Germinal center (tissue), 1 donor: ENCODE measurements at regions not wholly inside any gene's neighbourhood (a gene's known extent, or its start where the extent isn't known, plus 50 kb on each side); places are given as distances from the start of the nearest gene placed in this dataset.

Experiments
- DNase-seq: peaks from one replicate; pipeline ENCODE4 v3.0.0; 2012; ENCODE audit warnings: mixed read lengths, low spot score

DNA sequence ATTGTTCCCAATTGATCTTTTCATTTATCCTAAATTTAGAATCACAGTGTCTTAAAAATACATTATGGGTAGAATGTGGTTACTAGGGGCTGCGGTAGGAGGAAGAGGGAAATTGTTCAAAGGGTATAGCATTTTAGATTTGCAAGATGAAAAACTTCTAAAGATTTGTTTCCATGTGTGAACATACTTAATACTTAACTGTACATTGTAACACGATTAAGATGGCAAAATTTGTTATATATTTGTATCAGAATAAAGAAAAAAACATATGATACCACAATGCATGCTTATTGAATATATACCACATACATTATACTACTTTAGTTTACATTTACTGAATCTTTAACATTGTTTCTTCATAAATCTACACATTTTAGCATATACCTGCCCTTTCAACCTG, 677.3 kb upstream of the PCDH20 start:
- no peak for DNase-seq

DNA sequence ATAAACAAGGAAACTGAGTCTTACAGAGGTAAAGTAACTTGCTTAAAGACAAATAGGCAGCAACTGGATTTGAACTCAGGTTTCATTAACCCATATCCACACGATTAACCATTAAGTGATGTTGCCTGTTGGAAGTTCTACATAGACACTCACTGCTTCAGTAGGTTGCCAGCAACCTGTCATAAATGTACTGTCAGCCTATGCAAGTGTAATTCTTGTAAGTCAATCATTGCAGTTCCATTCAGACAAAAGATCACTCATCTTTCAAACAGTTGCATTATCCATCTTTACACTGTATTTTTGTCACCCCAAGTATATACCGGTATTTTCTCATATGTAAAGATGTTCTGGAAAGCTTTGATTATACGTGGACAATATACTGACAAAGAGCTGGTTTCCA, 676.9 kb upstream of the PCDH20 start:
- no peak for DNase-seq

DNA sequence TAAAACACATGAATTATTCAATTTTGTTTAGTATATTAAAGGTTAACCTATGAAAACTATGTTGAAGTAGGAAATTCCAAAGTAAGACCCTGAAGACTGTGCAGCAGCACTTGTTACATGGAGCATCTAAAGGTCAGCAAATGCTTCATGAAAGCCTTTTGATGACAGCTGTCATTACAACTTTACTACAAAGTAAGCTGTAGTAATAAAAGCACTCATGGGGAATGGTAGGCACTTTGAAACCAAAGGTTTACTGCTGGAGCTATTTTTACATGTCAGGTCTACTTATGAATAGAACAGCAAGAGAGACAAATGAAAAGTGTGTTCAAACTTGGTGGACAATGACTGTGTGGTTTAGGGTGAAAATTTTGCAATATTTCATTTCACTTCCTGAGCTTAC, 672.5 kb upstream of the PCDH20 start:
- DNase-seq, result no peak

DNA sequence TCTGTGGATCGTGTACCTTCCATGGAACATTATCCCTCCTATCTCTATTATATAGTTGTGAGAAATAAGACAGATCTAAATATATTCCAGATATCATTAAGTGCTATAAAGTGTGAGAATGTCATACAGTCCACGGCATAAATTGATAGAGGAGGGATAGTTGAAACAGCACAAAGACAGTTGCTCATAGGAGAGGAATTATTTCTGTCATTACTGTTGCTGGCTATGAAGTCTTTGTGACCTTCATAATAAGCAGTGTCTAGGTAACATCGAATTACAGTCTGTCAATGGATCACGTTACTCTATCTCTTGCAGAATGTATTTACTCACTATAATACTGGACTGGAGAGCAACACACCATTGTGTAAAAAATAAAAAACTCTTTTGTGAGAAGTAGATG, 671.5 kb upstream of the PCDH20 start:
- DNase-seq, result no peak

DNA sequence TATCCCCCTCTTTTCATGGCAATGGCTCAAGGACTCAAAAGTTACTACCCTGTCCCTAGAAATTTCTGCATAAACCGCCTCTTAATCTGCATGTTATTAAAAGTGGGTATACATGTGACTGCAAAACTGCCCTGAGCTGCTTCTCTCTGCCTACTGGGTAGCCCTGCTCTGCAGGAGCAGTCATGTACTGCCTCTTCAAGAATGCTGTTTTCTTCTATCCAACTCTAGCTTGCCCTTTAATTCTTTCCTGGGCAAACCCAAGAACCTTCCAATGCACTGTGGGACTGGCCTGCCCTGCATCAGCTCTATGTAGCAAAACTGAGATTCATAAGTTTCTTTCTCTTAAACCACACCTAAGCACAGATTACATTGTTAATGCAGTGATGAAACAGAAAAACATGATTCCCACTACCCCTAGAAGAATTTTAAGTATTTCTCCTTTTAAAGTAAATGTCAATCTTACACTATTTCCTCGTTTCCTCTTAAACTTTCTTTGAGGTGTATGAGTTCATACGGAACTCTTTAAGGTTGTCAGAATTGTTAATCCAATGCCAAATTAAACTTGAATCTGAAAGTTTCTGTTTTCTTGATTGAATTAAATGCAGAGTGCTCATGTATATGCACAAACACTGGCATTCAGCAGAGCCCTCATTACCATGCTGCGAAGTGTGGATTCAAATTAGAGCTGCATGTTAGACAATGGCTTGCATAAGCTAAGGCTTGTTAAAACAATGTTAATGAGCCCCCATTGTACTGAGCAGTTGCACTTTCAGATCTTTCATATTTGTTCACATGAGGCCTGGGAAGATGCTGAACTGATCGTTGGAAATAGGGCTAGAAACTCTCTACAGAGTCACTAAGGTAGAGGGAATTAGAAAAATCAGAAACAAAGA, 669.9 kb upstream of the PCDH20 start:
- DNase-seq, result no peak

DNA sequence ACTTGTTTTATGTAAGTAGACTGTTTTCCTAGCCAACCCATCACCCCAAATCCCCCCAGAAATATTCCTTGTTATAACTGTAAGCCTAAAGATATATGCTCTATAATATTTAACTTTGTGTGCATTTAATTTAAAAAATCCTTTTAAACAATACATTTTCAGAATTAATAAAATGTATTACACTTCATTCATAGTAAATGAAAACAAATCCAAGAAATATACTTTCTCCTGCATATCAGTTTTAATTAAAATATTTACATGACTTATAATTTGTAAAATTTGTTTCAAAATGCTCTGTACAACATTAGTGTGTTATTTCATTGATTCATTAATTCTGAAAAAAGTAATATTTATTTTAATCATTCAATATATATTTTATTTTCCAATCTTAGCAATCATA, 669.1 kb upstream of the PCDH20 start:
- no peak for DNase-seq

DNA sequence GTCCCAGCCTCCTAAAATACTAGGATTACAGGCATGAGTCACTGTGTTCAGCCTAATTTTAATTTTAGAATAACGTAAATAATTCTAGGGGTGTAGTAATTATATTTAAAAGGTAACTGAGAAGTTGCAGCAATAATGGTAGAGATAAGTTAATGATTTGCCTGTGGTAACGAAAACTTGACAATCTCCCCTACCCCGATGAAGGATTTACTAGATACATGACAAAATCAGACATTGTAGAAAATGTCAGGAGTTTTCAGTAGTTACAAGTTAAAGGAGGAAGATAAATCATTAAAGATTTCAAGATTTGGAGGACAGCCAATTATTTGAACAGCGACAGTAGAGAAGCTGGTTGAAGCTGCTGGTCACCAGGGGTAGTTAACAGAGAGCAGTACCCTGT, 652.2 kb upstream of the PCDH20 start:
- DNase-seq, result no peak

DNA sequence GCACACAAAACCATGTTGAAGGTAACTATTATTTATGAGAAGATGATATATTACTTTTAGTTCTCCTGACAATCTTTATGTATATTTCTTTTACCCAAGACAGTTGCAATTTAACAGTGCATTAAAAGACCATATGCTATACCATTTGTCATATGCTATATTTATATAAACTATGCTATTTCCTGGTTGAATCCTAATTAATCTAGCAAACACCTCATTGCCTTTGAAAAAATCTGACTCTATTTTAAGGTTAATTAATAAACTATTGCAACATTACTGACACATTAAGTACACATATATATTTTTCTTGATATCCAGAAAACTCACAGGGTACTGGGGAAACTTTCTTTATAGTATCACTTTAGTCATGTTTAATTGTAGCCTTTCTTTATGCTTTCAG, 649.4 kb upstream of the PCDH20 start:
- no peak for DNase-seq

DNA sequence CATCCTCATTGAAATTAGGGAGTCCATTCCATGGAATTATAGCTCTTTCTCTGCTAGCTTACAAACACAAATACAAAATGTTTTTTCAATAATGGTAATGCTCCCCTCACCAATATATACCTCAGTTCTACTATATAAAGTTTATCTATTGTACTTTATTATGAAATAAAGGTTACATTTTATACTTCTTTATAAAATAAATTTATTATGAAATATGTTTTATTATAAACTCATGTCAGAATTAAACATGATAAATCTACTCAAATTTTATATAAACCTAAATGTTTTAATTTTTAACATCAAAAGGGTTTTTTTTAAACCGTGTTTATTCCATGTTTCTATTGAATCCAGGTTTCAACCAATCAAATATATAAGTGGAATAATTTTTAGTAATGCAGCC, 646.1 kb upstream of the PCDH20 start:
- DNase-seq, result no peak

DNA sequence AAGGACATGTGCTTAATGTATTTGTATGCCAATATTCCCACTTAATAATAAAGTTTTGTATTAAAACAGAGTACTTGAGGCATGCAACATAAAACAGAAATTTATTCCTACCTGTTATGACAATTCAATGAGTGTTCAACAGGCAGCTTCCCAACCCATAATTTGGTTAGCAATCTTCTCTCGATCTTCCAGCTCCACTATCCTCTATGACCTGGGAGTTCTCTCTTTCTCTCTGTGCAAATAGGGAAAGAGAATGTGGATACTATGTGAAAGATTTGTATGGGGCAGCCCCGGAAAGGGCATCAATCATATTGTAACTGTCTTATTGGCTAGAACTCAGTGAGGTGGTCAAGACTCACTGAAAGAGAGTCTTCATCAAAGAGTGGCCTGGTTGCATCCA, 644.9 kb upstream of the PCDH20 start:
- DNase-seq, result no peak

DNA sequence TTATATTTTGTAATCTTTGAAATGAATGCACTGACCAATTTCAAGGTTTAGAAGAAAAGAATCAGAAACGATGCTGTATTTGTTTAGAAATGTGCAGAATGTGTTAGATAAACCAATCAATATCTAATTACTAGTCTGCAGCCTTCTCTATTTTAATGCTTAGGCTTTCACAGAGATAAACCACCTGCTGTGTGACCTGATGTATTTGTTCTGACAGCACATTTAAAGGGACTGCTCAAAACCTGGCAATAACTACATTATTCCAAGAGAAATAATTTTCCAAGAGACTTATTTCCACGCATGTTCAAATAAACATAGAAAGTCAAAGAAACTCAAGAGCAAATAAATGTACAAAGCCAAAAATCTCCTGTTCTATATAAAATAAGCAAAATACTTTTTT, 641.6 kb upstream of the PCDH20 start:
- no peak for DNase-seq

DNA sequence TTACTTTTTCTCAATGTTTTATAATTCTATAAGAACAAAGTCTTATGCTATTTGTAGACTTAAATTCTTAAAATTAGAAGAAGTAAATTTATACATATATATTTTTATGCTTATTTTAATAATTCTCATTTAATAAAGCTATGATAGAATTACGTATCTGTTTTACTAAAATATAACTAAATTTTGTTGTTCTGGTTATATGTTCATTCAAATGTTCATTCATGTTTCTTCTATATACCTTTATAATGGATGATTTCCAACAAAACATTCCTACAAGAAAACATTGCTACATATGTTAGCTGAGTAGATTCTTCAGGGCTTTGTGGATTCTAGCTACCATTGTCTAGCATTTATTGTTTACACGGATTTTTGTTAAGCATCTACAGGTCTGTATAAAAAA, 634.3 kb upstream of the PCDH20 start:
- no peak for DNase-seq

DNA sequence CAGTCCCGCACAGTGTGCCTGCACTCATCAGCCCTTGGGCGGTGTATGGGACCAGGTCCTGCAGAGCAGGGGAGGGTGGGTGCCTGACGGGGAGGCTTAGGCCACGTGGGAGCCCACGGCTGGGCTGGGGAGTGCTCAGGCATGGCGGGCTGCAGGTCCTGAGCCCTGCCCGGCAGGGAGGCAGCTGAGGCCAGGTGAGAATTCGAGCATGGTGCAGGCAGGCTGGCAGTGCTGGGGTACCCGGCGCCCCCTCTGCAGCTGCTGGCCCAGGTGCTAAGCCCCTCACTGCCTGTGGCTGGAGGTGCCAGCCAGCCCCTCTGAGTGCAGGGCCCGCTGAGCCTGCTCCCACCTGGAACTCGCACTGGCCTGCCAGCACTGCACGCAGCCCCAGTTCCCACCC, 630.9 kb upstream of the PCDH20 start:
- DNase-seq, result no peak

DNA sequence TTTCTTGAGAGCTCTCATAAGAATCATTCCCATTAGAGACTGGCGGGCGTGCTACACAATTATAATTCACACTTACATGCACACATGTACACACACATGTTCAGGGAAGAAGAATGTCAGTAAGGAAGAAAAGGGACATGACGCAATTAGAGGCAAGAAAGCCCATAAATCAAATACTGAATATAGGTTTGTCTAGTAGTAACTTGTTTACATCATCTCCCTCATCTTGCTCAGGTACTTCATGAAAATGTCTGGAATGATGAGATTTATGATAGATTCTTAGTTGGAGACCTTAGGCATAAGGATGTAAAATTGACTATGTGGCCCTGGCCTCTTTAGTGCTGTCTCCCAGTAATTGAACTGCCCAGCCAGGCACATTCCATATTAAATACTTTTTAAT, 628.0 kb upstream of the PCDH20 start:
- DNase-seq, result no peak

DNA sequence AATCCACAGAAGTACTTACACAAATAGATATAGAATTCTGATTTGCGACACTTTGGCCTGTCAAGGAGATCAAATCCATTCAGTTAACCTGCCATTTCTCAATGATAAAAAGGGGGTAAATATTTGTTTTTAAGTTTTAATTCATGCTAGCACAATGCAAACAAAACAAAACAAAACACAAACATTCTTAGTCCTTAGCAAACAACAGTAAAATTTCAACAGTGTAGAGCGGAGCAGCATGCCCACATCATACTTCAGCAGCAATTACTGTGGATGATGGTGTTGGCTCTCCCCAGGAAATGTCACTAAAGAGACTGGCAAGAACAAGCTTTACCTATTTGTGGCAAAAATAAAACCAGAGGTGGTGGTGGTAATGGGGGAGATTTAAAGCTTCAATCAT, 625.2 kb upstream of the PCDH20 start:
- no peak for DNase-seq

DNA sequence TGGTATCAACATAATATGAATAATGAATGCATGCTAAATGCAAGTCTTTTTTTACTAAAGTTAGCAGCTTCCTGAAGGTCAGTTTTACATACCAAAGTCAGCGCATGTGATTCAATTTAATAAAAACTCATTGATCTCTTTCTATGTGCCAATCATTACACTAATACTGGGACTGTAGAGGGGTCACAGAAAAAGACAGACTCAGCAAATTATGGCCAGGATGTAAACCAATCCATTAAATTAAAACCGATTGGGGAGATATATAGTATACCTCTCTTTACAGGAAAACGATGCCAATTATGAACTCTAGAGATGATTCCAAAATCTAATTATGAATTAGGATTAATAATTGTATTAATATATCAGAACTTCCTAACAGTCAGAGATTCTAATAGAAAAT, 624.4 kb upstream of the PCDH20 start:
- no peak for DNase-seq

DNA sequence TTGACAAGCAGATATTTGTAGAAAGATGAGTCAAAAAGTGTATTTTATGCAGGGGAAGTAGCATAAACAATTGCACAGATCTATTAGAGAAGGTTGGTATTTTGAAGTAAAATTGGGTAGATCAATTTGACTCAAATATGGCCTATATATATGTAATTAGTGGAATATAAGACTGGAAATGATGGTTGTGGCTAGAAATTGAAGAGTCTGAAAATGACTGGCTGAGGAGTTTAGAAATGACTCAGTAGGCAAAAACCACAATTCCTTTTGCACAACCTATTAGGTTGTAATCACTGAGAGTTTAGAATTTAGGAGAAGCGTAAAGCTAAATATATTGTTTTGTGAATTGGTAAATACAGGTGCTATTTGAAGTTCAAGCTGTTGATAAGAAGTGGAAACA, 622.6 kb upstream of the PCDH20 start:
- no peak for DNase-seq

DNA sequence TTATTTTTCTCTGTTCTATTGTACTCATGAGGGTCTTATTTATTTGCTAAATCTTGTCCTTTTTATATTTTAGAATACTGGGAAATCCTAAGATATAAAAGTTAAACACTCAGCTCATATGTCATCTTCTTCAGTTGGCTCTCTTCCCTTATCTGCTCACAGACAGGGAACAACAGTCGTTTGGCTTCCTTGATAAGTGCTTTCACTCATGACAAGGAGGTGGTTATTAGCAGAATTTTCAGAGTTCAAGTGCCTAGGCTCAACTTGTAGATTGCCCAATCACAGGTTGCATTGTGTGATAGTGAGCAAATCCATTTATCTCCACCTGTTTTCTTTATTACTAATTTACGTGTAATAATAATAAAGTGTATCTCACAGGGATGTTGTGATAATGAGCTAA, 620.3 kb upstream of the PCDH20 start:
- no peak for DNase-seq

DNA sequence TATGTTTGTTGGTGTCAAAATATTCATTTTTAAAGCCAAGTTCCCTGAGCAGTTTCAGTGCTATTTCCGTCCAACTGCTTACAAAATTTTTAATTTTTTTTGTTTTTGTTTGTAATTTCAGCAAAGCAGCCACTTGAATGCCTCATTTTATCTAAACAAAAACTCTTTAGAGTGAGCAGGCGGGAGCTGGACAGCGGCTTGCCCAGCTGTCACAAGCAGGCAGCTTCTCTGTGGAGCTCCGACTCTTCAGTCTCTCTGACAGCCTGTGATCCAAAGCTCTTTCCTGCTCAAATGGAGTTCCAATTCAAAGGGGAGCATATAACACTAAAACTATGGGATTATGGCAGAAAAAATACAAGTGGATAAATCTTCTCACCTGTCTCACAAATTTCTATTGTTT, 618.3 kb upstream of the PCDH20 start:
- no peak for DNase-seq

DNA sequence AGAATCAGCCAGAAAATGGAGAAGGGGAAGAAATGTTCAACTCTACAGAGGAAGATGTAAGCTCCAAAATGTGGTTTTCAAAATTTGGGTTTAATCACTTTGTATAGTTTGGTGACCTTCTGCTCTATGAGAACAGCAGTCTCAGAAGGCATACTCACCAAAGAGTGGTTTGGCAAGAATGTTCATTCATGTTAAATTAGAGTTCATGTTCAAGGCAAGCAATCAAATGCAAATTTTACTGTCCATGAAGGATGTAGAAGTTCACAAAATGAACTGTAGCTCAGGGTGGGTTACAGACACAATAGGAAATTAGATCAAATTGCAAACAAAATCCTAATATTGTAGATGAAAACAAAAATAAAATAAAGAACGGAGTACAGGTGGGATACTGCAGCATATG, 606.7 kb upstream of the PCDH20 start:
- no peak for DNase-seq

DNA sequence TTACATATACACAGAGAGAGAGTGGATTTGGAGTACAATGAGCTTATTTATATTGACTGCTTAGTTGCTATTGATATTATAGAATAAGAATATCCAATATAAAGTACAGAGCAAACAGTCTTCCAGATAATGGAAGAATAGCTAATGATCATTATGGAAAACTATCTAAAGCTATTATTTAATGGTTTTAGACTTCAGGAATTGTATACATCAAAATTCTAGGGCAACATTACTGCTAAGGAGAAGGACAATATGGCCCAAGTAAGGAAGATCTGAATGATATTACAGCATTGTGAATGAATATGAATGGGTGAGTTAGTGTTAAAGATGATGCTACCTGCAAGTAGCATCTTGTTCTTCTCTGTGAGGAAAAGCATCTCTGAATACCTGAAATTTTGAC, 604.2 kb upstream of the PCDH20 start:
- DNase-seq, result no peak

DNA sequence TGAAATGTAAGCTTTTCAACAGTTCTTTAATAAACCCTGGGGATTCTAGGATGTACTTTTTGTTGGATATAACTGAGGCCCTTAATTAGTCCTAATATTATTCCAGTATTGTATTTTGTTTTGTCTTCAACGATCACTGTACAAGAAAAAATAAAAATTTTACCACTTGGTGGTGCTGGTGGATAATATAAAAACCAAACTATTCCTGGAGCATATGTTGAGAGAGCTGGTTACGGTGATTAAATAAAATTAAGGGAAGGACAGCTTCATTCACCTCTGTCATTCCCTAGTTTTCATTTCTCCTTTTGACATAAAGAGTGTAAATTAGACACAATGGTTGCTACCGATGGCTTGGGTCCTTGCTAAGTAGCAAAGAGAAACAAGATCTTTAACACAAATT, 598.6 kb upstream of the PCDH20 start:
- no peak for DNase-seq

DNA sequence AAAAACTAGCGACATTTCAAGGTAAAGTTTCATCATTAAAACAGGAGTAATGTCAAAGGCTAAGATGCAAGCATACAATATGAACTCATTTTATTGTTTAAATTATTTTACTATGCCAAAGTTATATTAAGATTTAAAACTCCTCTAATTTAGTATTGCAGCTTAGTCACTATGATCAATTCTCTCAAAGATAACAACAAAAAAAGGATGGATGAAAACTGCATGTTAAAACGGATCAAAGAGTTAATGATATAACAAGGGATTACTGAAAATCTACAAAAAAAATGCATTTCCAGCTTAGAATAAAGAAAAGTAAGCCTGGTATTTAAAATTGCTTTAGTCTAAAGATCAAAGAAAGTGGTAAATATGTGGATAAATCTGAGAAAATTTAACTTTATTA, 587.8 kb upstream of the PCDH20 start:
- no peak for DNase-seq

DNA sequence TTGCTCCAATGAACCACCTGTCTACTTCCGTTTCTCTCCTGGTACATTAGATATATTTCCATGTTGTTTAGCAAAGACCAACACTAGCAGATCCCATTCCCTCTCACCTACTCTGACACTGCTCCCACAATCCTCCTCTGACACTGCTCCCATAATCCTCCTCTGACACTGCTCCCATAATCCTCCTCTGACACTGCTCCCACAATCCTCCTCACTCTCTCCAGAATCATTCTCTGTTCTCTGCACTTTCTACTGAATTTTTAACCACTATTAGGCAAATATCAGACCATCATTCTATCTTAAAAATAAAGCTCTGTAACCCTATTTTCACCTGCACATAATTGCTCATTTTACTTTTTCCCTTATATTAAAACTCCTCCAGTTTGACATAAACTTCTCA, 578.5 kb upstream of the PCDH20 start:
- DNase-seq, result no peak

DNA sequence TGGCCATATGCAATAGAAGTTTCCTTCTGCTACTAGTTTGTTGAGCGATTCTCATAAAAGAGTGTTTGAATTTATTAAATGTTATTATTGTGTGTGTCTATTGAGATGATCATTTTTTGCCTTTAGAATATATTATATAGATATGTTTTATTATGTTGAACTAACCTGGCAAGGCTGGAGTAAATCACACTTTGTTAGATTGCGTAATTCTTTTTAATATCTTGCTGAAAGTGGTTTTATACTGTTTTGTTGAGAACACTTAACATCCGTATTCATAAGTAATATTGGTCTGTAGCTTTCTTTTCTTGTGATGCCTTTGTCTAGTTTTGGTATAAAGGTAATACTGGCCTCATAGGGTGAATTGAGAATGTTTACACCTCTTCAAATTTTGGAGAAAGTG, 574.3 kb upstream of the PCDH20 start:
- no peak for DNase-seq
